Stomach (tissue), 4 donors: ENCODE measurements at regions not wholly inside any gene's neighbourhood (a gene's known extent, or its start where the extent isn't known, plus 50 kb on each side); places are given as distances from the start of the nearest gene placed in this dataset.

ENCODE experiments used
- CTCF ChIP-seq, 7 experiments: fragments of 450-650 bp in 4 of 7; fragments of 200-600 bp in 3 of 7; sonication (generic) in 3 of 7; IDR thresholded peaks; one replicate each; pipeline ENCODE4 v1.5.1; 2016 to 2019; ENCODE audit warnings: antibody characterized with exemption in 7 of 7, control low read depth in 2 of 7, mild to moderate bottlenecking in 1 of 7
- EP300 ChIP-seq: sonication (generic); formaldehyde crosslinking; IDR thresholded peaks from one replicate; pipeline ENCODE4 v1.6.1; 2017; ENCODE audit warnings: antibody characterized with exemption
- POLR2A ChIP-seq, 4 donors: fragments of 450-650 bp; IDR thresholded peaks; one replicate each; pipeline ENCODE4 v1.6.1; 2016; ENCODE audit warnings: antibody characterized with exemption in 4 of 4, control low read depth in 2 of 4, mild to moderate bottlenecking in 1 of 4, moderate library complexity in 1 of 4

GRCh38 chr6:2575236-2575635, 175.5 kb downstream of the MYLK4 start:
- no peak for TF ChIP-seq POLR2A (IDR thresholded peaks at IDR 0.05)
- TF ChIP-seq CTCF (IDR thresholded peaks at IDR 0.05), result no peak
- no peak for TF ChIP-seq EP300
